ENCODE measurements at regions not wholly inside any gene's neighbourhood (a gene's known extent, or its start where the extent isn't known, plus 50 kb on each side); places are given as distances from the start of the nearest gene placed in this dataset.

- TF ChIP-seq ZNF462 (CRISPR knock-in tag; IDR thresholded peaks at IDR 0.05) = no peak
- TF ChIP-seq CREB1 (CRISPR knock-in tag; IDR thresholded peaks at IDR 0.05; ENCODE audit: low read depth) = no peak
- no peak for TF ChIP-seq STAT1 (IDR thresholded peaks at IDR 0.05; ENCODE audit: unreplicated experiment)
Observed at GRCh38 chr21:43352568-43353281, 74.2 kb downstream of the SIK1 start (continued).

GRCh38 chr21:43352154-43352537, 74.8 kb downstream of the SIK1 start:
- Histone ChIP-seq H3K79me2 (replicated peaks; ENCODE audit: insufficient read depth) (no peaks in the 10 kb centered on the region), H3K27ac (ENCODE audit: low read depth) (no peak overlapping the region), H3F3A (replicated peaks; ENCODE audit: low read depth) (no peaks in the 10 kb centered on the region), H4K20me1 (replicated peaks; ENCODE audit: insufficient read depth) (no peaks in the 10 kb centered on the region), H2AFZ (no peak overlapping the region), H3K4me2 (no peak overlapping the region), H3K9me2 (ENCODE audit: insufficient read depth) (no peaks in the 10 kb centered on the region), H3K4me3 (no peak overlapping the region), H3K36me3 (ENCODE audit: insufficient read depth) (no peaks in the 10 kb centered on the region), H3K4me1 (ENCODE audit: insufficient read depth) (no peaks in the 10 kb centered on the region), H3K27me3 (ENCODE audit: insufficient read depth) (no peaks in the 10 kb centered on the region)
- no peaks in the 10 kb centered on the region; the same call in 2 of the 3 replicates for H3K9me3 Mint-ChIP-seq
- DNase-seq (ENCODE audit: low spot score) (no peak), ATAC-seq (no peak)
- H3K36me3 Mint-ChIP-seq (ENCODE audit: low read depth) = no peaks in the 10 kb centered on the region
- H3K4me1 Mint-ChIP-seq = peaks cover 3% of the 10 kb centered on the region; the same call in 2 of the 3 replicates
- H3K27ac Mint-ChIP-seq = no peak overlapping the region
- peaks cover 8% of the 10 kb centered on the region for H3K27me3 Mint-ChIP-seq (ENCODE audit: insufficient read depth, low read depth, poor library complexity)
- no peak overlapping the region for H3K4me3 Mint-ChIP-seq
- TF ChIP-seq STAT1 (IDR thresholded peaks at IDR 0.05; ENCODE audit: unreplicated experiment) (no peak), ZNF462 (CRISPR knock-in tag; IDR thresholded peaks at IDR 0.05) (no peak), NANOG (IDR thresholded peaks at IDR 0.05; ENCODE audit: borderline replicate concordance) (no peak), ZNF114 (CRISPR knock-in tag; IDR thresholded peaks at IDR 0.05) (no peak), JUNB (IDR thresholded peaks at IDR 0.05; ENCODE audit: unreplicated experiment) (no peak), POLR2AphosphoS5 (IDR thresholded peaks at IDR 0.05; ENCODE audit: low read depth) (no peak), ZNF331 (CRISPR knock-in tag; IDR thresholded peaks at IDR 0.05; ENCODE audit: low read depth) (no peak)

All from GM23338 (cell line).